ENCODE measurements at regions not wholly inside any gene's neighbourhood (a gene's known extent, or its start where the extent isn't known, plus 50 kb on each side); places are given as distances from the start of the nearest gene placed in this dataset.

- no peak for DNase-seq (ENCODE audit: low spot score)
- TF ChIP-seq, protein P1, sequence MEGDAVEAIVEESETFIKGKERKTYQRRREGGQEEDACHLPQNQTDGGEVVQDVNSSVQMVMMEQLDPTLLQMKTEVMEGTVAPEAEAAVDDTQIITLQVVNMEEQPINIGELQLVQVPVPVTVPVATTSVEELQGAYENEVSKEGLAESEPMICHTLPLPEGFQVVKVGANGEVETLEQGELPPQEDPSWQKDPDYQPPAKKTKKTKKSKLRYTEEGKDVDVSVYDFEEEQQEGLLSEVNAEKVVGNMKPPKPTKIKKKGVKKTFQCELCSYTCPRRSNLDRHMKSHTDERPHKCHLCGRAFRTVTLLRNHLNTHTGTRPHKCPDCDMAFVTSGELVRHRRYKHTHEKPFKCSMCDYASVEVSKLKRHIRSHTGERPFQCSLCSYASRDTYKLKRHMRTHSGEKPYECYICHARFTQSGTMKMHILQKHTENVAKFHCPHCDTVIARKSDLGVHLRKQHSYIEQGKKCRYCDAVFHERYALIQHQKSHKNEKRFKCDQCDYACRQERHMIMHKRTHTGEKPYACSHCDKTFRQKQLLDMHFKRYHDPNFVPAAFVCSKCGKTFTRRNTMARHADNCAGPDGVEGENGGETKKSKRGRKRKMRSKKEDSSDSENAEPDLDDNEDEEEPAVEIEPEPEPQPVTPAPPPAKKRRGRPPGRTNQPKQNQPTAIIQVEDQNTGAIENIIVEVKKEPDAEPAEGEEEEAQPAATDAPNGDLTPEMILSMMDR (IDR thresholded peaks at IDR 0.05; ENCODE audit: extremely low read depth, missing control alignments) = no peak
These were observed 198.8 kb upstream of the CTNNB1 start for GRCh38 chr3:41000471-41000870.

DNA sequence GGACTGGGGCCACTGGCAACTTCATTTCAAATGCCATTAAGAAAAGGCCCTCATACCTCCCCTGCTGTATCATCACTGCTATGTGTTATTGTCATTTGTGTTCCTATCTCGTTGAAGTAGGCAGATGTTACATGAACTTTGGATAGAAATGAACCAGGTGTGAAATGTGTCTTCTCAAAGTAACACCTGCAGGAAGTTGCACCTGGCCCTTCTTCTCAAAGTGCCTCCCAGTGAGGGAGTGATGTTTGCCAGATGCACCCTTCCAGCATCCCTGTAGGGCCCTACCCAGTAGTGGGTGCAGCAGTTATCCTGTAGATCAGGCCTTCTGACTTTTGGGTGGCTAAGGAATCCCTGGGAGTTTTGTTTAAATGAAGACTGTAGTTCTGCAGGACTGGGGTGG is 197.7 kb upstream of the CTNNB1 start:
- no peak for DNase-seq (ENCODE audit: low spot score)

DNA sequence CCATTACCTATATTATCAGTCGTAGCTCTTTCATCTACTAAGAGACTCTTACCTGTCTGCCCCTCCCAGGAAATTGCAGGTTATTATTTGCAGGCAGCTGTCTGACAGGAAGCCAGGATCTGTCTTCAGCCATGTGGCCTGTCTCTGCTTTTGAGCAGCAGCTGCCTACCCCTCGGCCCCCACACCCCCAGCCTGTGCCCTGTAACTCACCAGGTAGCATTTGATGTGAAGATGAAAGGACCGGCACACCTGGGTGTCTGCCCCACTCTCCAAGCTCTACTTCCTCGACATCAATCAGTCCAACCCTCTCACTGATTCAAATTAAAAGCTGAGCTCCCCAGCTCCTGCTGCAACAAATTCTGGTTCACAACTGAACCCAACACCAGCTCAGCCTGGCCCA is 197.2 kb upstream of the CTNNB1 start:
- TF ChIP-seq, protein P1 (IDR thresholded peaks at IDR 0.05; ENCODE audit: extremely low read depth, missing control alignments) = no peak
- no peak for DNase-seq (ENCODE audit: low spot score)

More for the DNA sequence above, 197.7 kb upstream of the CTNNB1 start:
- TF ChIP-seq, protein P1 (IDR thresholded peaks at IDR 0.05; ENCODE audit: extremely low read depth, missing control alignments) = no peak

DNA sequence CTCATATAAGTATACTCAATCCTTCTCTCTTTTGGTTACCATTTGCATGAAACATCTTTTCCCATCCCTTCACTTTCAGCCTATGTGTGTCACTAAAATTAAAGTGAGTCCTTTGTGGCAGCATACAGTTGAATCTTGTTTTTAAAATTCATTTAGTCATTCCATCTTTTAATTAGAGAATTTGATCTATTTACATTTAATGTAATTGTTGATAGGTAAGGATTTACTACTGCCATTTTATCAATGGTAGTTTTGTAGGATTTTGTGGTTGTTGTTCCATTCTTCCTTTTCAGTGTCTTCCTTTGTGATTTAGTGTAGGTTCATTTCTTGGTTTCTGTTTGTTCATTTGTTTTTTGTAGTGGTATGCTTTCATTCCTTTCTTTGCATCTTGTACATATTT is 191.9 kb upstream of the CTNNB1 start:
- DNase-seq (ENCODE audit: low spot score) = no peak
- TF ChIP-seq, protein P1 (IDR thresholded peaks at IDR 0.05; ENCODE audit: extremely low read depth, missing control alignments) = no peak

DNA sequence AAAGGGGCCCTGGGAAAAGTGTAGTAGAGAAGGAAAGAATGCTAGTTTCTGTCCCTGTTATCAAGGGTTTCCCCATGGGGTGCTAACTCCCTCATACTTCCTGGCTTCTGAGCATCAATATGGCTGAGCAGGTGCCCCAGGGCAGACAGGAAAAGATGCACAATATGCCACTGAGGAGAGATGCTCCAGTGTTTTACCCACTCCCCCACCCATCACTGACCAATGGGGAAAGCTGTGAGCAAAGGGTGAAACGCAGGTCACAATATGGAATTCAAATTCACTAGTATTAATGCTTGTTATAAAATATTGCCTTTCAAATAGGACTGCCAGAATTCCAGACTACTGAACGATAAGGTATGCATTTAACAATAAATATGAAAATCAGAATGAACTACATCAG is 187.5 kb upstream of the CTNNB1 start:
- TF ChIP-seq, protein P1 (IDR thresholded peaks at IDR 0.05; ENCODE audit: extremely low read depth, missing control alignments) = no peak
- DNase-seq (ENCODE audit: low spot score) = no peak

DNA sequence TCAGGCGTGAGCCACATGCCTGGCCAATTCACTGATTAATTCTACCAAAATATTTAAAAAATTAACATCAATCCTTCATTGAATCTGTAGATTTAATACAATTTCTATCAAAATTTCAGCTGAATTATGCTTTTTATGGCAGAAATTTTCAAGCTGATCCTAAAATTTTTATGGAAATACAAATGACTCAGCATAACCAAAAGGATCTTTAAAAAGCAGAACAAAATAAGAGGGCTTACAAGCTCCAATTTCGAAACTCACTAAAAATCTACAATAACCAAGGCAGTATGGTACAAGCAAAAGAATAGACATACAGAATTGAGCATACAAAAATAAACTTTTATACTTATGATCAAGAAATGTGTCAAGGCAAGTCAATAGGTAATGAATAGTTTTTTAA is 180.4 kb upstream of the CTNNB1 start:
- DNase-seq (ENCODE audit: low spot score) = no peak
- TF ChIP-seq, protein P1 (IDR thresholded peaks at IDR 0.05; ENCODE audit: extremely low read depth, missing control alignments) = no peak

GRCh38 chr3:41024031-41024836 is 175.1 kb upstream of the CTNNB1 start:
- TF ChIP-seq, protein P1 (IDR thresholded peaks at IDR 0.05; ENCODE audit: extremely low read depth, missing control alignments) = no peak
- DNase-seq (ENCODE audit: low spot score) = no peak
